ENCODE measurements at regions not wholly inside any gene's neighbourhood (a gene's known extent, or its start where the extent isn't known, plus 50 kb on each side); places are given as distances from the start of the nearest gene placed in this dataset.

GRCh38 chr2:6789559-6790138, 76.1 kb downstream of the CMPK2 start:
- Histone ChIP-seq H2AK5ac (ENCODE audit: insufficient read length, low read length) (no peak overlapping the region), H3K14ac (ENCODE audit: insufficient read depth, low read length) (no peak overlapping the region), H3K9me3 (ENCODE audit: control insufficient read depth, low read depth, low read length) (no peaks in the 10 kb centered on the region), H2BK120ac (ENCODE audit: low read depth, low read length, poor library complexity, severe bottlenecking) (no peak overlapping the region), H4K5ac (ENCODE audit: insufficient read length, low read depth, low read length) (no peak overlapping the region), H3K18ac (ENCODE audit: insufficient read length, low read depth, low read length) (no peak overlapping the region), H2BK12ac (ENCODE audit: insufficient read length, low read depth, low read length) (no peak overlapping the region), H3K79me2 (ENCODE audit: insufficient read depth, low read length) (no peaks in the 10 kb centered on the region), H4K91ac (ENCODE audit: insufficient read length, low read depth, low read length) (no peak overlapping the region), H3K23ac (ENCODE audit: insufficient read length, low read depth, low read length) (no peak overlapping the region), H4K20me1 (ENCODE audit: control insufficient read depth, insufficient read depth, insufficient read length) (no peaks in the 10 kb centered on the region), H2BK5ac (ENCODE audit: insufficient read length, low read length) (no peak overlapping the region), H3K79me1 (ENCODE audit: insufficient read depth, low read depth, low read length, poor library complexity, severe bottlenecking) (no peaks in the 10 kb centered on the region), H3K4me1 (ENCODE audit: insufficient read depth, low read length) (no peaks in the 10 kb centered on the region), H3K9ac (ENCODE audit: extremely low read depth, insufficient read length, low read length) (no peak overlapping the region), H3T11ph (ENCODE audit: low read length) (no peak overlapping the region), H2BK15ac (ENCODE audit: low read depth, low read length) (no peak overlapping the region), H4K8ac (replicated peaks; ENCODE audit: insufficient read length, low read depth, low read length) (no peak overlapping the region), H3K27ac (ENCODE audit: insufficient read length, low read depth, low read length) (no peak overlapping the region), H3K4ac (ENCODE audit: low read depth, low read length) (no peak overlapping the region), H2BK20ac (ENCODE audit: low read depth, low read length, poor library complexity, severe bottlenecking) (no peak overlapping the region), H3K4me2 (ENCODE audit: insufficient read depth, insufficient read length, low read length) (no peak overlapping the region), H3K23me2 (ENCODE audit: insufficient read length, low read depth, low read length, poor library complexity, severe bottlenecking) (no peaks in the 10 kb centered on the region), H2AFZ (ENCODE audit: low read length) (no peak overlapping the region), H3K27me3 (ENCODE audit: insufficient read depth, low read length) (no peaks in the 10 kb centered on the region), H3K56ac (ENCODE audit: insufficient read length, low read depth, low read length) (no peak overlapping the region)
- no peak overlapping the region for H3K4me3 Mint-ChIP-seq
- H3K27ac Mint-ChIP-seq = no peak overlapping the region
- no peak for DNase-seq
- WGBS (ENCODE audit: extremely low coverage, insufficient read length, low lambda C conversion rate) = no CpG with 5 or more reads among the region's 6 CpGs
- H3K4me1 Mint-ChIP-seq = 0 out of 4 replicates have a peak, but pooled peaks cover 0 to 2% of the 10 kb centered on the region in 2 experiments
- peaks cover 3% of the 10 kb centered on the region for H3K27me3 Mint-ChIP-seq (ENCODE audit: low read depth)
- no peaks in the 10 kb centered on the region for H3K36me3 Mint-ChIP-seq (ENCODE audit: insufficient read depth in 1 of 3, low read depth in 3 of 3)
- TF ChIP-seq CTCF (conservative IDR thresholded peaks at IDR 0.05) = no peak
- H3K9me3 Mint-ChIP-seq = peaks cover 0 to 2% of the 10 kb centered on the region in 2 experiments; a peak in 1 of 5 replicates

Data from H9 (cell line).